ENCODE measurements at regions not wholly inside any gene's neighbourhood (a gene's known extent, or its start where the extent isn't known, plus 50 kb on each side); places are given as distances from the start of the nearest gene placed in this dataset.

DNA sequence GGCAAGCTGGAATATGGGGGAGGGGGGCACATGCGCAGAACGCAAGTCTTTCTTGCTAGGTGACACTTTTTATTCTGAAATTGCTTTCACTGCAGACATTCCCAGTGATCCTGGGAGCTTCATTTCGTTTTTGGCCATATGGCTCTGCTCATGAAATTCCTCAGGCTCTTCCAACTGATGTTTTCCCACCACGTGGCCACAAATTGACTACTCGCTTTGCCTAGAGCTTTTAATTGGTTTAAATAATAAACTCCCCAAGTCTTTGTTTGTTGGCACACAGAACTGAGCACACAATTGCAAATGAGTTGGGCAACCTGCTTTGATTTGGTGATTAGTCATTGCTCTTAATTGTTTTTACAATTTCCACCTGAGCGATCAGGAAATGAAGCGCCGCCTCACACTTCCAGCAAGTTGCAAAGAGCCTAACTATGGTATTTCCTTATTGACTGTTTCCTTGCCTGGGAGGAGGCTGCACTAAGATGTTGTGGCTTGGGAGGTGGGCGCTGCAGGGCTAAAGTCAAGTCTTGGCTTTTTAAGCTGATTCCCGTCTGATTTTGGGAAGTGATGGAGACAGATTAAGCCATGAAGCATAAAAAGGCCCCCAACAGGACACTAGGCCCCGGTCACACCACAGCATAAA is 282.5 kb downstream of the ZIC3 start:
- TF ChIP-seq, protein P1, sequence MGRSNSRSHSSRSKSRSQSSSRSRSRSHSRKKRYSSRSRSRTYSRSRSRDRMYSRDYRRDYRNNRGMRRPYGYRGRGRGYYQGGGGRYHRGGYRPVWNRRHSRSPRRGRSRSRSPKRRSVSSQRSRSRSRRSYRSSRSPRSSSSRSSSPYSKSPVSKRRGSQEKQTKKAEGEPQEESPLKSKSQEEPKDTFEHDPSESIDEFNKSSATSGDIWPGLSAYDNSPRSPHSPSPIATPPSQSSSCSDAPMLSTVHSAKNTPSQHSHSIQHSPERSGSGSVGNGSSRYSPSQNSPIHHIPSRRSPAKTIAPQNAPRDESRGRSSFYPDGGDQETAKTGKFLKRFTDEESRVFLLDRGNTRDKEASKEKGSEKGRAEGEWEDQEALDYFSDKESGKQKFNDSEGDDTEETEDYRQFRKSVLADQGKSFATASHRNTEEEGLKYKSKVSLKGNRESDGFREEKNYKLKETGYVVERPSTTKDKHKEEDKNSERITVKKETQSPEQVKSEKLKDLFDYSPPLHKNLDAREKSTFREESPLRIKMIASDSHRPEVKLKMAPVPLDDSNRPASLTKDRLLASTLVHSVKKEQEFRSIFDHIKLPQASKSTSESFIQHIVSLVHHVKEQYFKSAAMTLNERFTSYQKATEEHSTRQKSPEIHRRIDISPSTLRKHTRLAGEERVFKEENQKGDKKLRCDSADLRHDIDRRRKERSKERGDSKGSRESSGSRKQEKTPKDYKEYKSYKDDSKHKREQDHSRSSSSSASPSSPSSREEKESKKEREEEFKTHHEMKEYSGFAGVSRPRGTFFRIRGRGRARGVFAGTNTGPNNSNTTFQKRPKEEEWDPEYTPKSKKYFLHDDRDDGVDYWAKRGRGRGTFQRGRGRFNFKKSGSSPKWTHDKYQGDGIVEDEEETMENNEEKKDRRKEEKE (IDR thresholded peaks at IDR 0.05) = no peak
- TF ChIP-seq POLR2A (IDR thresholded peaks at IDR 0.05; ENCODE audit: low read depth, low read length) = no peak
- no peak for TF ChIP-seq ESRRA (IDR thresholded peaks at IDR 0.05; ENCODE audit: low read length)

Data from GM12878 (cell line).